ENCODE measurements at regions not wholly inside any gene's neighbourhood (a gene's known extent, or its start where the extent isn't known, plus 50 kb on each side); places are given as distances from the start of the nearest gene placed in this dataset.
"Not testable (repeated sequence)": the region's sequence is repeated elsewhere in the genome, so short reads cannot be mapped to it uniquely, and the experiment has no call there.

DNA sequence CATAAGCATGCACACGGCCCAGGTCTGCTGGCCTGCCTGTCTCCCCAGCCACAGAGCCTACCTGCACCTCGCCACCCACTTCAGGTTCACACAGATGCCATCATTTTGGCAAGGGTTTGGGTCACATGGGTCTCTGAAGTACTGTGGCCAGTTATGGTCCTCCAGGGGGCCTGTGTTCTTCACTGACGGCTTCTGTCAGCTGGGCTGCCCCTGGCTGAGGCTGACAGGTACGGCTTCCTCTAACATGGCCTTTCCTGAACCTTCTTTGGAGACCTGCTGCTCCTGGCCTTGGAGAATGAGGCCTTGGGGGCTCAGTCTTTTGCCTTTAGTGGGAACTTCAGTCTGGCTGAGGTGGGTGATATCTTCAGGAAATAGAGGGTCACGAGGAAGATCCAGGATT lies 835.9 kb downstream of the SPATA31A1 start:
- not testable (repeated sequence) for TF ChIP-seq POLR2A, CTCF (IDR thresholded peaks at IDR 0.05)
